ENCODE measurements at regions not wholly inside any gene's neighbourhood (a gene's known extent, or its start where the extent isn't known, plus 50 kb on each side); places are given as distances from the start of the nearest gene placed in this dataset.
"Not testable (repeated sequence)": the region's sequence is repeated elsewhere in the genome, so short reads cannot be mapped to it uniquely, and the experiment has no call there.

GRCh38 chr14:57110411-57110810 lies 158.3 kb downstream of the EXOC5 start:
- TF ChIP-seq POLR2A (IDR thresholded peaks at IDR 0.05; ENCODE audit: low read length); GATA1 (IDR thresholded peaks at IDR 0.05; ENCODE audit: low read depth, low read length): not testable (repeated sequence)
